ENCODE measurements at regions not wholly inside any gene's neighbourhood (a gene's known extent, or its start where the extent isn't known, plus 50 kb on each side); places are given as distances from the start of the nearest gene placed in this dataset.

- in situ Hi-C loops (cut with MboI; ENCODE audit: low pct_unique_long_range_greater_than_20kb, low sequenced_read_pairs, unreplicated experiment), result no loop called here
Observed at GRCh38 chr18:60691061-60691460, 318.5 kb upstream of the MC4R start.

GRCh38 chr18:60693426-60693825 is 320.9 kb upstream of the MC4R start:
- no peak for TF ChIP-seq CTCF (IDR thresholded peaks at IDR 0.05; ENCODE audit: extremely low read depth, insufficient read depth, missing control alignments)
- no peak for DNase-seq (ENCODE audit: low spot score)
- in situ Hi-C loops (cut with MboI; ENCODE audit: low pct_unique_long_range_greater_than_20kb, low sequenced_read_pairs, unreplicated experiment), result no loop called here

More at GRCh38 chr18:60691061-60691460, 318.5 kb upstream of the MC4R start:
- no peak for DNase-seq (ENCODE audit: low spot score)
- no peak for TF ChIP-seq CTCF (IDR thresholded peaks at IDR 0.05; ENCODE audit: extremely low read depth, insufficient read depth, missing control alignments)

- in situ Hi-C loops (cut with MboI; ENCODE audit: low pct_unique_long_range_greater_than_20kb, low sequenced_read_pairs, unreplicated experiment), result no loop called here
- no peak for DNase-seq (ENCODE audit: low spot score)
- TF ChIP-seq CTCF (IDR thresholded peaks at IDR 0.05; ENCODE audit: extremely low read depth, insufficient read depth, missing control alignments), result no peak
Observed at GRCh38 chr18:60698901-60699300, 326.3 kb upstream of the MC4R start.

GRCh38 chr18:60722742-60723141 is 350.2 kb upstream of the MC4R start:
- in situ Hi-C loops (cut with MboI; ENCODE audit: low pct_unique_long_range_greater_than_20kb, low sequenced_read_pairs, unreplicated experiment), result no loop called here
- no peak for DNase-seq (ENCODE audit: low spot score)
- TF ChIP-seq CTCF (IDR thresholded peaks at IDR 0.05; ENCODE audit: extremely low read depth, insufficient read depth, missing control alignments), result no peak

GRCh38 chr18:60732143-60732542 is 359.6 kb upstream of the MC4R start:
- no peak for TF ChIP-seq CTCF (IDR thresholded peaks at IDR 0.05; ENCODE audit: extremely low read depth, insufficient read depth, missing control alignments)
- no peak for DNase-seq (ENCODE audit: low spot score)
- in situ Hi-C loops (cut with MboI; ENCODE audit: low pct_unique_long_range_greater_than_20kb, low sequenced_read_pairs, unreplicated experiment), result no loop called here

GRCh38 chr18:60739212-60739611 is 366.6 kb upstream of the MC4R start:
- TF ChIP-seq CTCF (IDR thresholded peaks at IDR 0.05; ENCODE audit: extremely low read depth, insufficient read depth, missing control alignments), result no peak
- DNase-seq (ENCODE audit: low spot score), result no peak
- in situ Hi-C loops (cut with MboI; ENCODE audit: low pct_unique_long_range_greater_than_20kb, low sequenced_read_pairs, unreplicated experiment), result no loop called here

GRCh38 chr18:60740313-60740712 is 367.7 kb upstream of the MC4R start:
- no peak for DNase-seq (ENCODE audit: low spot score)
- TF ChIP-seq CTCF (IDR thresholded peaks at IDR 0.05; ENCODE audit: extremely low read depth, insufficient read depth, missing control alignments), result no peak
- in situ Hi-C loops (cut with MboI; ENCODE audit: low pct_unique_long_range_greater_than_20kb, low sequenced_read_pairs, unreplicated experiment), result no loop called here

Measured in GM13977 (cell line).